Hematopoietic multipotent progenitor cell treated with erythropoietin and hydrocortisone succinate and interleukin-3 and kit ligand, for 15 days (in vitro differentiated cells): ENCODE measurements at regions not wholly inside any gene's neighbourhood (a gene's known extent, or its start where the extent isn't known, plus 50 kb on each side); places are given as distances from the start of the nearest gene placed in this dataset.
"Not testable (repeated sequence)": the region's sequence is repeated elsewhere in the genome, so short reads cannot be mapped to it uniquely, and the experiment has no call there.

Experiments
- DNase-seq: peaks from one replicate; pipeline ENCODE4 v3.0.0-alpha.2; 2015; ENCODE audit warnings: low spot score

DNA sequence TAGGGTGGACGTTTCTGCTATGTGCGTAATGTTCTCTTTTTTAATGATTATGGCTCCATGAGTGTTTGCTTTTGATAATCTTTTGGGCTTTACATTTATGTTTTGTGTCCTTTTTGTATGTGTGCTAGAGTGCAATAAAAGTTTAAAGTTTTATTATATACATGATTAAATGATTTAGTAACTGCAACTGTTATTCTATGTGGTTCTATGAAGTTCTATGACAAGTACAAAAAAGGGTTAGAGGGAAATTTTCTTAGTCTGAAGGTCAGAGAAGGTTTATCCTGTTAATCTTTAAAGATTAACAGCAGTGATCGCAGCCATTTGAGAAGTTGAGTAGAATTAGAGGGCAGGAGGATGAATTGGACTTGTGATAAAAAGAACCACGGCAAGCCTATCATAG, 386.4 kb upstream of the CHRM3 start:
- DNase-seq, result no peak

DNA sequence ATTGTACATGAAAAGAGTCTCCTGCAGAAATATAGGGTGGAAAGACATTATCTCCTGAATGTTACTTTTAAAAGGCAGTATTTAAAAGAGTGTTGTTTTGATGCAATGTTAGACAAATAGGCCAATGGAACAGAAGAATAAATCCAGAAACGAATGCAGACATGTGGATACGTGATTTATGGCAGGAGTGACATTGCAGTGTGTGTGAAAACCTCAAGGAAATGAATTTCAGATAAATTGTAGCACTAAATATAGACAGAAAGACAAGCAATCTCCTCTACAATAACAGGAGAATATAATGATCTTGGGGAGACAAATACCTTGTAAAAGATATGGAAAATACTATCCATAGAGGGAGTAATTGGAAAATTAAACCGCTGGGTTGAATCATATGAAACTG, 387.8 kb upstream of the CHRM3 start:
- DNase-seq, result no peak

DNA sequence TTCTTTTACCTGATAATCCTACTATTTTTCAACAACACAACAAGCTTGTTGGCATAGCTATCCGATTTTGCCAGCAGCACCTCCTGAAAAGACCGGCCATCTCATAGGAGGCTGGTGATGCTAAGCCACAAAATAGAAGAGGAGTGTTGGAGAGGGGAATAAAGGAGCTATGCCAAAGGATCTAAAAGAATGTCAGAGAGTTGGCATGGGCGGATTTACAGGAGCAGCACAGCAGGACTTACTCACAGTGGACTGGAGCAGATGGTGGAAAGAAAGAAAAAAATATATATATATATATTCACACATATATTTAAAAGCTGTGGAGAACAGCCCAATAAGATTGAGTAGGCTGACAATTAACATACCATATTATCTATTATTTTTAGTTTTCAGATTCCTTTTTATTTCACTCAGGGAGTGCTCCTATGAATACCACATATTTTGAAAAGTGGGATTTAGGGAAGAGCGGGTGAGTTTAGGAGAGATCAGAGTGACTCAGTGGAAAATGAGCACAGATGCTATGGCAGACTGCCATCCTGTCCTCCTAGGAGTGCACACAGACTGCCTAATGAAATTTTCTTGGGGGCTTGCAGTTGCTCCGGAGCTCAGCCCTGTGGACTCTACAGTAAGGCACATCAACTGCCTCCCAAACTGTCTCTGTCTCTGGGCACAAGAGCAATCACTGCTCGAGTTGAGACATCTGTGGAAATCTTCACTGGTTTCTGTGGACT, 394.4 kb upstream of the CHRM3 start:
- DNase-seq, result no peak

DNA sequence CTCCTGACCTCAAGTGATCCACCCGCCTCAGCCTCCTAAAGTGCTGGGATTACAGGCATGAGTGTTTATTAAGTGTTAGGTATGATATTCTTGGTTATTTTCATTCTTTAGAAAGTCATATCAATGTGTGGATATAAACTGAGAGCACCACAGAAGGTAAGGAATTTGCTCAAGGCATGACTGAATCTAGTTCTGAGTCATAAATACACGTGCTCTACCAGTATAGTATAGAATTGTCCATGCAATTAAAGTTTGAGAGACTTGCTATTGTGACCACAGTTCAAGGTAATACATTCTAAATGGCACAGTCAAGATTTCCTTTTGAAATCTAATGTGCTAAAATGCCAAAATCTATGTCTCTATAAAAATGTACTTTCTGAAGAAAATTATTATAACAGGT, 401.1 kb upstream of the CHRM3 start:
- no peak for DNase-seq

DNA sequence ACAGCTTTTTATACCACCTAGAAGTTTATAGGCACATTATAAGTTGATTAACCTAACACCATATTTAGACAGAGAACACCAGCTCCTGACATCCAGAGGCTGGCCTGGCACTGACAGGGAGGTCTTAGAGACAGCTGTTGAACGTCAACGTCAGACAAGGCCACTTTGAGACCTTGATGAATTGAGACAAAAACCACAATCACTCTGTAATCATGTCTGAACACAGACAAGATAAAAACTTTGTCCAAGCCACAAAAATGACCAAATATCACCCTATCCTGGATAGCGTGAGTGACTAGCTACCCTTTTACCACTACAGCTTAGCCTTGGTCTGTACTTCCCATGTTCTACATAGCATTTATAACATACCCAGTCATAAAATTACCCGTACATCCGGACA, 403.6 kb upstream of the CHRM3 start:
- DNase-seq, result no peak

DNA sequence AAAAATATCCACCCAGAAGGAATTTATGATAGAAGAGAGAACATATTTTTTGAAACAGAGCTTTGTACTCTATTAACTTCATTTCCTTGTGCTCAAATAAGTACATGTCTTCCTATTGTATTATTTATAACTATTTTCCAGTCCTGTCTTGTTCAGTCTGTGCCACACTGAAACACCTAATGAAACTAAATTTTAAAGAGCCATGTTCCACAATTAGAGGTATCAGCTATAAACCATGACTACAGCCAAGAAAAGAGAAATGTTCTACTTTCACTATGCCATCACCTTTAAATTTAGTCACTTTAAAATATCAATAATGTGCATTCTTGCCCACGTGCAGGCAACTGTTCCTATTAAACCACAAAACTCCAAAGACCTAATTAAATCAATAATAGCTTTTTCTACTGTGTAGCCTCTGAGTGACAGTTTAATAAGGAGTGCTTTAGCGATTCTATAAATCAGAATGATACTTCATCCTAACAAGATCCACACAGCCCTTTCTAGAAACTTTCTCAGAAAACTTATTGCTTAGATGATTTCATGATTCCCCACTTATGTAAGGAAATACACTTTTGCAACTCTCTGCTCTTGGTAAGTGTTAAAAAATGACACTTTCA, 404.9 kb upstream of the CHRM3 start:
- no peak for DNase-seq

DNA sequence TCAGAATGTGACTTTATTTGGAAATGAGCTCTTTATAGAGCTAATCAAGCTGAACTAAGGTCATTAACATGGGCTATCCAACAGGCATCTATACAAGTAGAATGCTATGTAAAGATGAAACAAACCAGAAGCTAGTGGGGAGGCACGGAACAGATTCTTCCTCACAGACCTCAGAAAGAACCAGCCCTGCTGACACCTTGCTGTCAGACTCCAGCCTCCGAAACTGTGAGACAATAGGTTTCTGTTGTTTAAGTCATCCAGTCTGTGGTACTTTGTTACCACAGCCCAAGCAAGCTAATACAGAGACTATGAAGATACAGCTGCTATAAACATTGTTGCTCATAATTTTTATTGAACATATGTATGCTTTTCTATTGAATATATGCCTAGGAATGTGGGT, 406.3 kb upstream of the CHRM3 start:
- no peak for DNase-seq

DNA sequence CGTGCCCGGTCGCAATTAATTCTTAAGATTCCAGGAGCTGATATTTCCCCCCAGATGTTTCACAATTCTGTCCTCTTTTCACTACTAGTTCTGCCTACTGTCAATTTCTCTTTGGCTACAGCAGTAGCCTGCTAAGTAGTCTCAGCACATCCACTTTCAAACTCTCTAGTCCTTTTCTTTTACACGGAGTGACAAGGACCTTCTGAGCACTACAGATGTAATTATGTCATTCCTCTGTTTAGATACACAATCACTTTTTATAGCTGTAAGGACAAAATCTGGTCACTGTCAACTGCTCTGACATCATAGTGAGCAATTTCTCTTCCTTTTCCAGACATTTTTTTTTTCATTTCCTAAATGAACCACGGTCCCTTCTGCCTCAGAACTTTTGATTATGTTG, 421.7 kb upstream of the CHRM3 start:
- DNase-seq, result no peak

DNA sequence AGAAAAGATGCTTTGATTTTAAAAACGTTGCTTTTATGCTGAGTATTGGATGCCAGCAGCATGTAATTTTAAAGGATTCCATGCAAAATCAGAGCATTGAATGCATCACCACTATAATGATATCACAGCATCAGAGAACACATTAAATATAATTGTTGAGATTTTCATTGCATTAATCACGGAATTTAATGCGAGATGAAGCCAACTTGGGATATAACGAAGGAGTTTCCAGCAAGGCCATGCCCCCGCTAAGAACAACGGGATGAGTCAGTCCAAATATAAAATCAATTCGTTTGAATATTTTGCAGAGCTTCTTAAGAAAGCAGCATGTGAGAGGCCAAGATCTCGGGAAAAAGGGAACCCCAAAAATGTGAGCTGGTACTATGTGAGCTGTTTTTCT, 423.4 kb upstream of the CHRM3 start:
- no peak for DNase-seq

DNA sequence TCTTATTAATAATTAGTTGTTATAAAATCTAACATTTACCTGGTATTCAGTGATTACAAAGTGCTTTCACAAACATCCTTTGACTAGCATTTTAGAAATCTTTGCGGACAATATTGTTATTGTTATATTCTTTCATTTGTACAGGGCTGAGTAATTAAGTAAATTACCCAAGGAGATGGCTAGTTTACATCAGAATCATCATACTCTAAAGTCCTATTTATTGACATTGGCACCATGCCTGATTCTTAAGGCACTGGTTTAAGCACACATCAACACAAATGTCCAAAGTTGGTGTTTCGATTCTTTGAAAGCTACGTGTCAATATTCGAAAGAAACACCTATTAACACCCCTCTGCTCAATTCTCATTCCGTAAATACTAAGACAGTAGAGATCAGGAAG, 424.6 kb upstream of the CHRM3 start:
- no peak for DNase-seq

DNA sequence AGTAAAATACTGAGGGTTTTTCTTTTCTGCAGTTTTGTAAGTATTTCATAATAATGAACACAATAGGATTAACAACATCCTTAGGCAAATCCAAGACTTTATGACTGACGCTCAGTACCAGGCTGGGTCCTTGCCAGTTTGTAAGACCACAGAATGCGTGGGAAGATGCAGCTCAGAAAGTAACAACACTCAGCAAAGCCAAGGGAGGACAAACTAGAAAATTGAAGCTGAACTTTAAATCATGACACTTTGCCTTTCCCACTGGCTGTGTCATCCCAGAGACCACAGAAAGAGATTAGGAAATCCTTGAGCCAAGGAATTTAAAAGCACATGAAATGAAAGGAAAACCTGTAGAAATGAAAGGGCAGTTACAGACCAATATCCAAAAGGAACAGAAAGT, 426.3 kb upstream of the CHRM3 start:
- DNase-seq, result no peak

DNA sequence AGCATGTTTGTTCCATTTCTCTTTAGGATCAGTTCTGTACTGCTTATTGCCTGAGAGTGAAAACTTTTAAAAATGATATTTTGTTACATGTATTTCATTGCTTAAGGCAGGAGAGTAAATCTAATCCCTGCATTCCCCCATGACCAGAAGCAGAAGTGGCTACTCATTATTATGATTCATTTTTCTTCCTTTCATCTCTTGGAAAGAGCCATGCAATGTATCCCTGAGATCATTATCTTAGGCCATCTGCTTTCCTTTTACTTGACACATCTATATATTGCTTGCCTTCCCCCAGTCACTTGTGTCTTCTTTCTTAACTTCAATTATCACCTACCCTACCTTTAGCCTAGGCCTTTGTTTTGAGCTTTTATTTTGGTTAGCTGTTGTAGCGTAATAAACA, 430.4 kb upstream of the CHRM3 start:
- no peak for DNase-seq

DNA sequence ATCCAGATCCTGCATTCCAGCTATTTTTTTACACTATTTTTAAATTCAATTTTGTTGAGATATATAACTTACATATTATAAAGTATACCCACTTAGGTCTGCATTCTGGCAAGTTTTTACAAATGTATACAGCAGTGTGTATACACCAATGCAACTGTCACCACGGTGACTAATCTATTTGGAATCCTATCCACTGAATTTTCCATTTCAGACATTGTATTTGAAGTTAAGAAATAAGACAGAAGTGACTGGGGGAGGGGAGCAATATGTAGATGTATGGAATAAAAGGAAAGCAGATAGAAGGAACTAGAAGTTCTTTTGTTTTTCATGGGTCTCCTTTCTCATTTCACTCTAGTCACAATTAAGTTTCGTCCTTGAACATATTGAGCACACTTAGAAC, 431.5 kb upstream of the CHRM3 start:
- no peak for DNase-seq

DNA sequence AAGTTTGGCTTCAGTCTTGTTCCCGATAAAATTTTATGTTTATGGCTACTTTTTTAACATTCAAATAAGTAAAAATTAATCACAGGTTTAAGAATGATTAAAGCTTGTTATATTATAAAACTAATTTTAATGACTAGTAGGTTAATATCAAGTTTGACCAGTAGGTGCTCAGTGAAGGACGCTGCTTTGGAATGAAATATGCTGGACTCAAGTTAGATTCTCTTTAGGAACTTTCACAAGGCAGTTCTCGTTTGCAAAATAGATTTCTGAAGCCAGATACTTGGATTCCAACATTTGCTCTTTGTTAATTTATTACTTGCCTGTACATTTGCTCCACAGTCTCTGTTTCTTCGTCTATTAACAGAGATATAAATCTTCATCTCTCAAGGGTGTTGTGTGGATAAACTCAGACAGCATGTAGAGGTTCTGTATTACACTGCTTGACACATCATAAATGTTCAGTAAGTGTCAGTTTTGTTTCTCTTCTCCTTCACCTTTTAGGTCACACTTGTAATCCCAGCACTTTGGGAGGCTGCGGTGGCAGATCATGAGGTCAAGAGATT, 432.8 kb upstream of the CHRM3 start:
- DNase-seq, result no peak

DNA sequence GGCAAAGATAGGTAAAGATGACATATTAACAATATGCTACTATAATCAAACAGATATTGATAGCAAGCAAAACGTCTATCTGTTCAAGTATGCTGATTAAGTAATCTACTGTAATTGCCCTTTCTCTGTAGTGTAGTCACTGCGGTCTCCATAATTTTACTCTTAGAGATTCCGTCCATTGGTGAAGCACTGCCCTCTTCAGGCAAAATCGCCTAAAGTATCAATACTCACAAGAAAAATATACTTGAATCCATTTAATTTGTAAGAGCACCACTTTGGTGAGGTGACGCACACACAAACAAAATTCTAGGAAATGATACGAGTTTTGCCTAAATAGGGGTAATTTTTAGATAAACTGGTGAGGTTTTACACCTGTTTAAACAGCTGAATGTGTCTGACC, 434.6 kb upstream of the CHRM3 start:
- no peak for DNase-seq

DNA sequence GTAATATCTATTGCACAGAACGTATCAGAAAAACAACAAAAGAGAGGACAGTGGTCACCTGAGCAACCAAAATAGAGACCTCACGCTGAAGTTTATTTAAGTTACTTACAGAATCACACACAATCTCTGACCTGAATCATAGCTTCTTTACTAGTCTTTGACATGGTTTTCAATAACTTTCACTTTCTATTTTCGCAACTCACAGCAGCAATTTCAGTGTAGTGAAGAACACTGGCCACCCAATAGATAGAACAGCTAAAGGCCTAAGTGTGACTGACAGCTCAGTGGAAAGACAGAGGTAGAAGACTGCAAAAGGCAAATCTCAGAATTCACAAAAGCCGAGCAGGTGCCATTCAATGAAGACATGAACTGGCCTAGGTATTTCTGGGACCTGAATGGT, 435.6 kb upstream of the CHRM3 start:
- DNase-seq, result no peak

DNA sequence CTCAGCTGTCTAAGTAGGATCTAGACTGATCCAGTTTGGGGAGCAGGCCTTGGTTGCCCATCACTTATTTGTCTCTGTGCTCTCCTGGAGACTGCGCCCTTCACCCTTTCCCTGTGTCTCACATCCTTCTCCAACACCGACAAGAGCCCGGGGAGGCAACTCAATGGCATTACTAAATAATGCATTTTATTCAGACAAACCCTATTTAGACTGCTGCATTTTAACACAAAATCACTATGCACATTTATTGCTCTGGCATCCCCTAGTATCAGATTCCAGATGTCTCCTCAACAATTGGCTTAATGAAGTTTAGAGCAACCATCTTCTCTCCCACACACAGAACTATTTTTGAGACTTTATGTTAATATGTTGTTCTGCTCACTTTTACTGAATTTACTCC, 436.4 kb upstream of the CHRM3 start:
- DNase-seq, result no peak

DNA sequence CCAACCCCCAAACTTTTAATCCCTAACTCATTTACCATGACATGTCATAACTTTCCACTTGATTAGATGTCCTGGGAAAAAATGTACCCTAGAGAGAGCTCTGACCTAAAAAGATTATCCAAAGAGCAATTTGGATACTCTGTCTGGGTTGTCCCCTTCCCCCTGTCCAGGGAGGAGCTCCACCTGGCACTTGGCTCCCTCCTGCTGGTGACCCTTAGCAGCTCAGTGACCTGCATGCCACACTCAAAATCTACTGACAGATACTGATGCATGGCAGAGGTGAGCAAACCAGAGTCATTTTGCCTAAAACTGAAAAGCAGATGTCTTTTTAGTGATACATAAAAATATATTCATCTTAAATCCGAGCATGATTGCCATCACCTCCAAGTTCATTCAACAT, 442.3 kb upstream of the CHRM3 start:
- no peak for DNase-seq

DNA sequence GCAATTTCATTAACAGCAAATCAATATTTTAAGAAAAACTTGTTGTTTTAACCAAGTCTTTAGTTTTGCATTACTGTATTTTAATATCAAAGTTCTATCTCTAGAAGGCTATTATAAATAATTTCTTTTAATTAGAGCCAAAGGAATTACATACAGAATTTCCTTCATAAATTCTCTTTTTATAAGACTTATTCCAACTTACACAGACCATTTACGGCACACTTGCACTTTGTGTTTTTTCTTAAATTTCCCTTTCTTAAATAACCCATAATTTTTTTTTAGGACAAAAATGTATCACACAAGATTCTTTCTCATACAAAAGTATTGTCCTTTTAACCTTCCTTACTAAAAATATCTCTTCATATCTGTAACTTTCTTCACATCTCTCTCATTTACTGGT, 458.5 kb upstream of the CHRM3 start:
- no peak for DNase-seq

DNA sequence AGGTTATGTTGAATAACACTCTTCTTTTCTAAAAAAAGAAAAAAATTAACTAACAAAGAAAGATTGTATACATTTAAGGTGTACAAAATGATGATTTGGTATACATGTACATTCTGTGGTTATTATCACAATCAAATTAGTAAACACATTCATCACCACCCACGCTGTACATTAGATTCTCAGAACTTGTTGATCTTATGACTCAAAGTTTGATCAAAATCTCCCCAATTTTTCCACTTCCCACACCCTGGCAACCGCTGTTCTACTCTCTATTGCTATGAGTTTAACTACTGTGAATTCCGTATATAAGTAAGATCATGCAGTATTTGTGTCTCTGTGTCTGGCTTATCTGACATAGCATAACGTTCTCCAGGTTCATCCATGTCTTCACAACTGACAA, 469.5 kb upstream of the CHRM3 start:
- no peak for DNase-seq

DNA sequence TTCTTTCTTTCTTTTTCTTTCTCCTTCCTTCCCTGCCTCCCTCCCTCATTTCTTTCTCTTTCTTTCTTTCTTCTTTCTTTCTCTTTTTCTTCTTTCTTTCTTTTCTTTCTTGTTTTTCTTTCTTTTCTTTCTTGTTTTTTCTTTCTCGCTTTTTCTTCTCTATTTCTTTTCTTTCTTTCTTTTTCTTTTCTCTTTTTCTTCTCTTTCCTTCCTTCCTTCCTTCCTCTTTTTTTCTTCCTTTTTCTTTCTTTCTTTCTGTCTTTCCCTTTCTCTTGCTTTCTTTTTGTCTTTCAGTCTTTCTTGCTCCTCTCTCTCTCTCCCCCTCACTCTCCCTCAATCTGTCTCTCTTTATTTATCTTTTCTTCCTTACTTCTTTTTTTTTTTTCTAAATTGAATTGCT, 472.0 kb upstream of the CHRM3 start:
- no peak for DNase-seq

DNA sequence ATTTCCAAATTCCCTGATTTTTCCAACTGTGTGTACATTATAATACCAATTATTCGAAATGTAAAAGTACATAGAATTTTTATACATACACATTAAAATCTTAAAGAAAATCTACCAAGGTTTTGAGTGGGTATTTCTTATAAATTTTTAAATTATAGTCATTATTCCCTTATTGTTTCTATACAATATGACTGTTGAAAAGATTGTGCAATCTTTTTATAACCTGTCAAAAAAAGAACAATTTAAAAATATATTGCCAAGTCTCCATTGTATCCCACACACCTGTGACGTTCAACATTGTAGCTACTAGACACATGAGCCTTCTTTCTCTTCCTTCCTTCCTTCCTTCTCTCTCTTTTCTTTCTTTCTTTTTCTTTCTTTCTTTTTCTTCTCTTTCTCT, 473.2 kb upstream of the CHRM3 start:
- no peak for DNase-seq

DNA sequence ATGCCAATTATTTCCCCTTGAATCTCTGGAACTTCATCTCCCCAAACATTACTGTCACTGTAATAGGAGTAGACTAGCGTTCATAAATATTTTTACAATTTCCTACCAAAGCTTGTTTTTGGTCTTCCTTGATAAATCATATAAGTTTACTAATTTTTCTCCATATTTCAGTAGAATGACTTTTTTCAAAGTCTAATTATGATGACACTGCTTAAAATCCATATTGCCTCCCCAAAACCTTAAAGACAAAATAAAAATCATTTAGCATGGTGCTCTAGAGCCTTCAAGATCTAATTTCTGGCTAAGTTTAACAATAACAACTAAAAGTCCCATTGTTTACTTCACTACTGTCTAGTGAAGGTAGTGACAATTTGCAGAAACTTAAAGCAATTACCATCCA, 474.2 kb upstream of the CHRM3 start:
- DNase-seq, result no peak

DNA sequence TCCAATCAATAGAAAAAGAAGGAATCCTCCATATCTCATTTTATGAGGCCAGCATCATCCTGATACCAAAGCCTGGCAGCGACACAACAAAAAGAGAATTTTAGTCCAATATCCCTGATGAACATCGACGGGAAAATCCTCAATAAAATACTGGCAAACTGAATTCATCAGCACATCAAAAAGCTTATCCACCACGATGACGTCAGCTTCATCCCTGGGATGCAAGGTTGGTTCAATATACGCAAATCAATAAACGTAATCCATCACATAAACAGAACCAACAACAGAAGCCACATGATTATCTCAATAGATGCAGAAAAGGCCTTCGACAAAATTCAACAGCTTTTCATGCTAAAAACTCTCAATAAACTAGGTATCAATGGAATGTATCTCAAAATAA, 483.6 kb upstream of the CHRM3 start:
- not testable (repeated sequence) for DNase-seq
